ENCODE measurements at regions not wholly inside any gene's neighbourhood (a gene's known extent, or its start where the extent isn't known, plus 50 kb on each side); places are given as distances from the start of the nearest gene placed in this dataset.

DNA sequence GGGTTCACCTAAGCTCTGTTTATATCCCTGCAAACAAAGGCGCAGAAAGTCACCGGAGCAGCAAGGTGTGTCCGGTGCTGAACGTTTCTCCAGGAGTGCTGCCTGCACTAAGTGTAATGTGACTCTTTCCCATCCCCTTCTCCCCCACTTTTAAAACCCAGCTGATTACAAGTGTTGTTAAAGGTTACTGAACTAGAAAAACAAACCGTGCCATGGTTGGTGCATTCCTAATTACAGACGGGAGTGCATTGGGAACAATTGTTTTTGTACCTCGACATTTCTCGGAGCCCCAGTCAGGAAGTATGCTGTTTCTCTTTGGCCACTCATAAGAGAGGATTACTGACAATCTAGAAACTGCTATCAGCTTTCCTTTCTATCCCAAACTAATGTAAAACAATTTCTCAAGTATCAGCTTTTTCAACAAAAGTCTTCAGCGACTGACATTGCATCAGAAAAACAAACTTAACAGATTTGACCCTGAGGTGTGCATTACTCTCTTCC lies 441.0 kb upstream of the SALL1 start:
- H3K4me3 ChIP-seq (ENCODE audit: low read depth, low read length), result peak overlapping the region; percentile 30
- DNase-seq (ENCODE audit: low read depth), result peak; percentile 48
- TF ChIP-seq, protein P1, sequence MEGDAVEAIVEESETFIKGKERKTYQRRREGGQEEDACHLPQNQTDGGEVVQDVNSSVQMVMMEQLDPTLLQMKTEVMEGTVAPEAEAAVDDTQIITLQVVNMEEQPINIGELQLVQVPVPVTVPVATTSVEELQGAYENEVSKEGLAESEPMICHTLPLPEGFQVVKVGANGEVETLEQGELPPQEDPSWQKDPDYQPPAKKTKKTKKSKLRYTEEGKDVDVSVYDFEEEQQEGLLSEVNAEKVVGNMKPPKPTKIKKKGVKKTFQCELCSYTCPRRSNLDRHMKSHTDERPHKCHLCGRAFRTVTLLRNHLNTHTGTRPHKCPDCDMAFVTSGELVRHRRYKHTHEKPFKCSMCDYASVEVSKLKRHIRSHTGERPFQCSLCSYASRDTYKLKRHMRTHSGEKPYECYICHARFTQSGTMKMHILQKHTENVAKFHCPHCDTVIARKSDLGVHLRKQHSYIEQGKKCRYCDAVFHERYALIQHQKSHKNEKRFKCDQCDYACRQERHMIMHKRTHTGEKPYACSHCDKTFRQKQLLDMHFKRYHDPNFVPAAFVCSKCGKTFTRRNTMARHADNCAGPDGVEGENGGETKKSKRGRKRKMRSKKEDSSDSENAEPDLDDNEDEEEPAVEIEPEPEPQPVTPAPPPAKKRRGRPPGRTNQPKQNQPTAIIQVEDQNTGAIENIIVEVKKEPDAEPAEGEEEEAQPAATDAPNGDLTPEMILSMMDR (conservative IDR thresholded peaks at IDR 0.05; ENCODE audit: low read depth, low read length), result no peak

DNA sequence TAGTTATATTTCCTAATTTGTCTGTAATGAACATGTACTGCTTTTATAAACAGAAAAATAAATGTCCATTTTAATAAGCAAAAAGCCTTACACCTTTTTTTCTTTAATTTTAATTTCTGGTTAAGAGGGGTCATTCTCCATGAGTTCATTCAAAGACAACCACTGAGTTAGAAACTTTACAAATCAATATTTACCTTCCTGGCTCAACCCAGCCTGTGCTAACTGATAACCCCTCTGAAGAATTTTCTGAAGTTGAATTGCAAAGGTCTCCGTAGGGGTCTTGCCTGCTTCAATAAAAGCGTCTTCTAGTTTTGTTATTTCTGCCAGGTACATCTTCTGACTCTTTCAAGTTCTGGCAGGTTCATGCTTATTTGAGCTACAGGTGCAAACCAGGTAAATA lies 440.4 kb upstream of the SALL1 start:
- TF ChIP-seq, protein P1 (conservative IDR thresholded peaks at IDR 0.05; ENCODE audit: low read depth, low read length), result no peak
- peak overlapping the region; percentile 30 for H3K4me3 ChIP-seq (ENCODE audit: low read depth, low read length)
- DNase-seq (ENCODE audit: low read depth), result no peak

DNA sequence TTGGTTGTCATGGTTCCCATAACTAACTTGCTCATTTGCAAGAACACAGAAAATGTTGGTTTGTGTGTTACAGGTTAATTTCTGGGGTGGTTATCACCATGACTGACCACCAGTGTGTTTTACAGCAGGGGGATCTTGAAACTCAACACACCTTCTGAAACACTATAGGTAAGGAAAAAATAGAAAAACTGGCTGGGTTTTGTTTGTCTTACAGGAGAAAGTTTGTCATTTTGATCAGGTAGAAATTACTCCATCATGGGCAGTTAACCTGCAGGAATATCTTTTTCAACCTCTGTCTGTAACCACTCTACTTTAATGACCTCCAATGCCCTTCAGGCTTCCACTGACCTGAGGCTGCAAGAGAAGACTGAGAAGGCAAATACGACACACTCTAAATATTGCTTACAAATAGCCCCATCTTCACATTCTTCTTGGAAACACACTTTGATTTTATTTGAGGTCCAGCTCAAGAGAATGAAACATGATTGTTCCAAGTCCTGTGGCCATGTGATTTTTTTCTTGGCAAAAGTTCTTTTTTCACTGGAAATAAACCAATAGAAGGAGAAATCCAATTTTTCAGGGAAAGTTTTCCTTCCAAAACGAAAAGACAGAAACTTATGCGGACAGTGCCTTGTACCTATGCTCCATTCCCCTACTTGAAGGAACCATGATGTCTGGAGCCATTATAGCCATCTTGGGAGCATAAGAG lies 428.7 kb upstream of the SALL1 start:
- DNase-seq (ENCODE audit: low read depth), result no peak
- TF ChIP-seq, protein P1 (conservative IDR thresholded peaks at IDR 0.05; ENCODE audit: low read depth, low read length), result no peak
- no peak overlapping the region for H3K4me3 ChIP-seq (ENCODE audit: low read depth, low read length)

DNA sequence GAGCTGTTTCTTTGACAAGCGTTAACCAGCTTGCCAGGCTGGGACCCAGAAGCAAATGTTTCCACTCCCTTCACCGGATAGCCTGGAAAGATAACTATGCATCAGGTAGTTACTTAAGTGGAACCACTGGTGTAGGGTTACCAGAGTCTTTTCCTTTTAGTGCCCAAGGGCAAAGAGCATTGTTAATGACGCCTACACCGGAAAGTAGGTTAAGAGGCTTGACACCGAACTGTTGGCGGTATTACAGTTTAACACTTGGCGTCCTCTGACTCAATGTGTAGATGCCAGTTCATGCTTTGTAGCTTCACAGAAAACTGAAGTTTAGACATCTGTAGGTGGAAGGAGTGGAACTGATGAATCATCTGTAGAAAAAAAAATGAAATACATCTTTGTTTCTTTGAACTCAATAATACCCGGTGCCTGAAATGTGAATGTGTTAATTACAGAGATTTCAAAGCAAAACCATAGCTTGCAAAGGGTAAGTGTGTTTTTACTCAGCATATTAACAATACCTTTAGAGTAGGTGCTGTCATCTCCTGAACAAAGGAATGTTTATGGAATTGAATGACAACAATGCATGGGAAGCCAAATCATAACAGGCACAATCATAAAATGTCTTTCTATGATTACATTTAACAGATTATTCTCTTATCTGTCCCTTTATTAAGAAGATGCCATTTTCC lies 426.7 kb upstream of the SALL1 start:
- DNase-seq (ENCODE audit: low read depth), result peak; percentile 91
- H3K4me3 ChIP-seq (ENCODE audit: low read depth, low read length), result no peak overlapping the region
- TF ChIP-seq, protein P1 (conservative IDR thresholded peaks at IDR 0.05; ENCODE audit: low read depth, low read length), result no peak

DNA sequence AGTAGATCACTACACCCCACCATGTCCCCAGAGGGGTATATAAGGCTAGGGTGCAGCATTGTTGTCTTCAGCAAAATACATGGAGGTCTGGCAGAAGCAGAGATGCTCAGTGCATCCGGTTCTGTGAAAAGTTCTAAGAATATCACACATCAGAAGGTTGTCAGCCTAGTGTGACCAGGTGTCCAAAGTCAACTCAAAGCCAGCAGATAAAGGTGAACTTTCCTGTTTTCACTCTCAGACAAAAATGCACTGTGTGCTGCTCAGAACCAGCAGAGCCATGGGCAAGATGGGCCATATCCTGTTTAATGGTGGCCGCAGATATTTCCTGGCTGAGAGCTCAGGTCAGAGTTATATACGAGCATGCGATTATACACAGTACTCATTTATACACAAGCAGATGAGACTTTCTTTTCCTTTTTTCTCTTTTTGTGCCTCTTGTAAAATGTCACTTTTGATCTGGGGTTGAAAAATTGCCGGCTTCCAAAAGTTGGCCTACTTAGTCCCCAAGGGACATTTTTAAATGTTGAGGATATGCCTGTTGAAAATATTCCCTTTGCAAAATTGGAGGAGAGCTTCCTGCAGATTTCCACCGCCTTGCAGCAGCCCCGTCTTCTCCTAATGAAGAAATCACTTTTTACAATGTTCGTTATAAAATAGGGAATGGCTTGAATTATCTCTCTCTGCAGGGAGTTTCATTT lies 425.6 kb upstream of the SALL1 start:
- TF ChIP-seq, protein P1 (conservative IDR thresholded peaks at IDR 0.05; ENCODE audit: low read depth, low read length), result no peak
- no peak overlapping the region for H3K4me3 ChIP-seq (ENCODE audit: low read depth, low read length)
- no peak for DNase-seq (ENCODE audit: low read depth)

DNA sequence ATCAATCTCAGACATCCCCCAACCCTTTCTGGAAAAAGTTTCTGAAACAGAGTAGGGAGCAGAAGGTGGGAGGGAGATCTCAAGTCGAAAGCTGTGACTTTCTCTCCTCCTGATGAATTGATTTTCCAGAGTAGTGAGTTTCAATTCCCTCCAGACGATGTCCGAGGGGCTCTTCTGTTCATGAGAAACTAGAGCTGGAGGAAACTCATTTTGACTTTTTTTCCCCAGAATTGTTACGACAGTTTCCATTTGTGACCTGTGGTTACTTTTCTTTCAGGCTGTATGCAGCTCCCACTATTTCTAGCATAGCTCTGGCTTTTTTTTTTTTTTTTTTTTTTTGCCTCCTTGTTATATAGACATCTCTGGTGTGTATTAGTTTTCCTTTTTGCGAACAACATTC lies 422.1 kb upstream of the SALL1 start:
- H3K4me3 ChIP-seq (ENCODE audit: low read depth, low read length), result no peak overlapping the region
- TF ChIP-seq, protein P1 (conservative IDR thresholded peaks at IDR 0.05; ENCODE audit: low read depth, low read length), result no peak
- DNase-seq (ENCODE audit: low read depth), result no peak

Measured in epithelial cell of proximal tubule (primary cell).